Brain microvascular endothelial cell (primary cell): ENCODE measurements at regions not wholly inside any gene's neighbourhood (a gene's known extent, or its start where the extent isn't known, plus 50 kb on each side); places are given as distances from the start of the nearest gene placed in this dataset.

Experiments used
- DNase-seq: peaks from one replicate; pipeline ENCODE4 v3.0.0-alpha.2; 2020
- H3K27ac ChIP-seq: fragments of 250-450 bp; sonication (Bioruptor Pico); 2 replicates; pipeline ENCODE4 v1.5.1; 2020; ENCODE audit warnings: mild to moderate bottlenecking, moderate library complexity
- H3K27me3 ChIP-seq: fragments of 250-450 bp; sonication (Bioruptor Pico); replicated peaks from 2 replicates; pipeline ENCODE4 v1.5.1; 2020; ENCODE audit warnings: mild to moderate bottlenecking
- H3K36me3 ChIP-seq: fragments of 250-450 bp; sonication (Bioruptor Pico); replicated peaks from 2 replicates; pipeline ENCODE4 v1.5.1; 2020; ENCODE audit warnings: mild to moderate bottlenecking
- H3K4me3 ChIP-seq: 2 replicates; pipeline ENCODE4 v1.5.1; 2011; ENCODE audit warnings: low read depth, mild to moderate bottlenecking, control low read depth, low read length, moderate library complexity
- CTCF ChIP-seq: IDR thresholded peaks from 2 replicates; pipeline ENCODE4 v1.5.1; 2011; ENCODE audit warnings: low read depth, mild to moderate bottlenecking, moderate library complexity, low read length, control low read depth, inconsistent platforms; ENCODE audit errors: missing control alignments
- in situ Hi-C: cut with HindIII; loops from 2 replicates; pipeline ENCODE4 v1.10.0; 2017; ENCODE audit warnings: low sequenced_read_pairs, low pct_ligation_motif_present

DNA sequence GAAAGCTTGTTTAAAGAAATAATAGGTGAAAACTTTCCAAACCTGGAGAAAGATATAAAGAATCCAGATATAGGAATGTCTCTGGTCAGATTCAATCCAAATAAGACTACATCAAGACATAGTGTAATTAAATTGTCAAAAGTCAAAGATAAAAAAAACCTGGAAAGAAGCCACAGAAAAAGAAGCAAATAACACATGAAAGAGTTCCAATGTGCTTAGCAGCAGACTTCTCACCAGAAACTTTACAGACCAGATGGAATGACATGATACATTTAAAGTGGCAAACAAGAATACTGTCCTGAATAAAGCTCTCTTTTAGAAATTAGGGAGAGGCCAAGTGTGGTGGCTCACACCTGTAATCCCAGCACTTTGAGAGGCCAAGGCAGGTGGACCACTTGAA lies 1039.9 kb downstream of the KCNT2 start:
- in situ Hi-C loops, result no loop called here
- H3K27ac ChIP-seq, result no peak overlapping the region
- no peak for TF ChIP-seq CTCF
- no peaks in the 10 kb centered on the region for H3K27me3 ChIP-seq
- H3K36me3 ChIP-seq, result no peaks in the 10 kb centered on the region
- no peak overlapping the region for H3K4me3 ChIP-seq
- no peak for DNase-seq

DNA sequence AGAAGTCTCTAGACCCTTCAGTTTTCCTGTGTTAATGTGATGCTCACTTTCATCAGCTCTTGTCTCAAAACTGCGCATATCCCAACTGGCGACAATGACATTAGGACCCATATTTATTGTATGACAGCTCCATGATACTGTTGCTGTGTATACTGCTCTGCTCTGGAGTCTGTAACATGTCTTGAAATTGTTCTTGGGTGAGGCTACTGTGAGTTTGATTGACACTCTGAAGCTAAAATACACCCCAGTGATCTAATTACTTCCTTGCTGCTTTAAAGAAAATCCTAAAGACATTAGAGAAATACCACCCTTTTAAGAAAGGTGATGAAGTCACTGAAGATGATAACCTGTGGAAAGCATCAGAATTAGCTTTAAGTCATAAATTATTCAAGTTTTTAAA lies 1046.2 kb downstream of the KCNT2 start:
- in situ Hi-C loops, result no loop called here
- no peak overlapping the region for H3K4me3 ChIP-seq
- TF ChIP-seq CTCF, result no peak
- no peak overlapping the region for H3K27ac ChIP-seq
- no peak for DNase-seq
- H3K27me3 ChIP-seq, result no peaks in the 10 kb centered on the region
- H3K36me3 ChIP-seq, result no peaks in the 10 kb centered on the region

GRCh38 chr1:195550071-195550862 lies 1058.0 kb downstream of the KCNT2 start:
- no peak overlapping the region for H3K4me3 ChIP-seq
- no peaks in the 10 kb centered on the region for H3K36me3 ChIP-seq
- H3K27ac ChIP-seq, result no peak overlapping the region
- no peak for TF ChIP-seq CTCF
- in situ Hi-C loops, result no loop called here
- no peak for DNase-seq
- H3K27me3 ChIP-seq, result no peaks in the 10 kb centered on the region

DNA sequence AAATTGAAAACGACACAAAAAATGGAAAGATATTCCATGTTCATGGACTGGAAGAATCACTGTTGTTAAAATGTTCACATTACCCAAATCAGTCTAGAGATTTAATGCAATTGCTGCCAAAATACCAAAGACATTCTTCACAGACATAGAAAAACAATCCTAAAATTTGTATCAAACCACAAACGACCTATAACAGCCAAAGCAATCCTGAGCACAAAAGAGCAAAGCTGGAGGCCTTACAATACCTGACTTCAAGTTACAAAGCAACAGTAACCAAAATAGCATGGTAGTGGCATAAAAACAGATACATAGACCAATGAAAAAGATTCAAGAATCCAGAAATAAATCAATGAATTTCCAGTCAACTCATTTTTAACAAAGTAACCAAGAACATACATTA lies 1077.3 kb downstream of the KCNT2 start:
- in situ Hi-C loops, result no loop called here
- Histone ChIP-seq H3K4me3 (no peak overlapping the region), H3K27me3 (no peaks in the 10 kb centered on the region), H3K27ac (no peak overlapping the region), H3K36me3 (no peaks in the 10 kb centered on the region)
- TF ChIP-seq CTCF, result no peak
- DNase-seq, result no peak

DNA sequence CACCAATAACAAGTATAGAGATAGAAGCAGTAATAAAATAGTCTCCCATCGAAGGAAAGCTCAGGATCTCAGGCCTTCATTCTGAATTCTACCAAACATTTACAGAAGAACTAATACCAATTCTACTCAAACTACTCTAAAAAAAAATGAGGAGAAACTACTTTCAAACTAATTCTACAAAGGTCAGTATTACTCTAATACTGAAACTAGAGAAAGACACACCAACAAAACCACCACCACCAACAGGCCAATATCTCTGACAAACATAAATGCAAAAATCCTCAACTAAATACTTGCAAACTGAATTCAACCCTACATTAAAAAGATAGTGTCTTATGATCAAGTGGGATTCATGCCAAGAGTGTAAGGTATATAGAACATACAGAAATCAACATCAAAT lies 1078.4 kb downstream of the KCNT2 start:
- in situ Hi-C loops, result no loop called here
- no peak for DNase-seq
- no peaks in the 10 kb centered on the region for H3K36me3 ChIP-seq
- no peak overlapping the region for H3K4me3 ChIP-seq
- no peak overlapping the region for H3K27ac ChIP-seq
- H3K27me3 ChIP-seq, result no peaks in the 10 kb centered on the region
- TF ChIP-seq CTCF, result no peak

DNA sequence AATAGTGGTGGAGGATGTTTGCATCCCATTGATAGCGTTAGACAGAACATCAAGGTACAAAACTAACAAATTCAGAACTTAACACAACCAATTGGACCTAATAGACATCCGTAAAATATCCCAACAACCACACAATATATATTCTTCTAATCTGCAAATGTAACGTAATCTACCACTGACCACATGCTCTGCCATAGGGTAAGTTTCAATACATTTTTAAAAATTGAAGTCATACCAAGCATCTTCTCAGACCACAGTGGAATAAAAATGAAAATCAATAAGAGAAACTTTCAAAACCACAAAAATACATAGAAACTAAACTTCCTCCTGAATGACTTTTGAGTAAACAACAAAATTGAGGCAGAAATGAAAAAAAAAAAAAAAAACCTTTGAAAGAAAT lies 1087.5 kb downstream of the KCNT2 start:
- no peak for DNase-seq
- no peak for TF ChIP-seq CTCF
- in situ Hi-C loops, result no loop called here
- H3K4me3 ChIP-seq, result no peak overlapping the region
- no peaks in the 10 kb centered on the region for H3K36me3 ChIP-seq
- H3K27me3 ChIP-seq, result no peaks in the 10 kb centered on the region
- H3K27ac ChIP-seq, result no peak overlapping the region
